Epithelial cell of prostate (primary cell): ENCODE measurements at regions not wholly inside any gene's neighbourhood (a gene's known extent, or its start where the extent isn't known, plus 50 kb on each side); places are given as distances from the start of the nearest gene placed in this dataset.
"Not testable (repeated sequence)": the region's sequence is repeated elsewhere in the genome, so short reads cannot be mapped to it uniquely, and the experiment has no call there.

Experiments
- DNase-seq: peaks from one replicate; pipeline ENCODE4 v3.0.0-alpha.2; 2011; ENCODE audit warnings: low read depth, low spot score
- H3K27ac ChIP-seq: fragments of 450-650 bp; 2 replicates; pipeline ENCODE4 v1.5.1; 2017; ENCODE audit warnings: mild to moderate bottlenecking

DNA sequence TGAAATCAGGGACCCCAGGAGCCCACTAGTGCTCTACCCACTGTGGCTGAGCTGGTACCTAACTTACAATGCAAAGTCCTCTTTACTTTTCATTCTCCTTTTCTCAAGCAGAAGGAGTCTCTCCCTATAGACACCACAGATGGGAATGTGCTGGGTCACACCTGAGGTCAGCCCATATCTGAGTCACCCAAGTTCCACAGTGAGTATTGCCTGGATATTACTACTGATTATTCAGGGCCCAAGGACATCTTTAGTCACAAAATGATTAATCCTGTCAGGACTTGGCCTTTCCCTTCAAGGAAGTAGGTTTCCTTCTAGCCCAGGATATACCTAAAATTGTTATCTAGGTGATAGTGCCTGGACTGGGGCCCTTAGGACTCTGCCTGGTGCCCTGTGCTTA lies 1305.2 kb downstream of the SI start:
- no peak overlapping the region for H3K27ac ChIP-seq
- no peak for DNase-seq

DNA sequence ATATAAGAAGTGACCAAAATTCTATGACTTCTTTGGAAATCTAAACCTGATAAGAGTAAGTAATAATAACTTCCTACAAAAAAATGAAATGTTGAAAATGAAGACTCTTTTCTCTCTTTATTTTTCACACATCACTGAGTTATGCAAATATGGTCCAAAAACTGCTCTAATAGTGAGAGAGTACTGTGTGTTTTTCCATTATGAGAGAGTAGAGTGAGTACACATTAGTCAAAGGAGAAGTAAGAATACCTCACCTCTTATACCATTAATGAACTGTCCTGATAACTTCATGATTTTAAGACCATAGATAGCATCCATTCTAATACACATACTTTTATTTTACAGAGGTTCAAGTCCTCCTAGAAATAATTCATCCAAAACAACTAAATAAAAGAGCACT lies 1310.2 kb downstream of the SI start:
- no peak for DNase-seq
- H3K27ac ChIP-seq, result no peak overlapping the region

DNA sequence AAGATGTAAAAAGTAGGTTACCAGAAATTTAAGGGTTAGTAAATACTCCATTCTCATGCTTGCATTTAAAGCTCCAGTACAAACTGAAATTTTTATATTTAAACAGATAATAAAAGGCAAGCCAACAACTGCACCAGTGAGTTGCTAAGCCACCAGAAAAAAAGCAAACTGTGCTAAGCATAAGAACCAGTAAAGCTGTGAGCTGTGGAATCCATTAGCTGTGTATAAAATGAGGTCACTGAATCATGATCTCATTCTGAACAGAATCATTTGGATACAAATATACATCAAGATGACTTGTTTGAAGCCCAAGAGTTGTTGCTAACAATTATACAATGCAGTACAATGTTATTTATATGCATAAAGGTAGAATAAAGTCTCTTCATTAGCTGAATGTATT lies 1312.2 kb downstream of the SI start:
- DNase-seq, result no peak
- no peak overlapping the region for H3K27ac ChIP-seq

DNA sequence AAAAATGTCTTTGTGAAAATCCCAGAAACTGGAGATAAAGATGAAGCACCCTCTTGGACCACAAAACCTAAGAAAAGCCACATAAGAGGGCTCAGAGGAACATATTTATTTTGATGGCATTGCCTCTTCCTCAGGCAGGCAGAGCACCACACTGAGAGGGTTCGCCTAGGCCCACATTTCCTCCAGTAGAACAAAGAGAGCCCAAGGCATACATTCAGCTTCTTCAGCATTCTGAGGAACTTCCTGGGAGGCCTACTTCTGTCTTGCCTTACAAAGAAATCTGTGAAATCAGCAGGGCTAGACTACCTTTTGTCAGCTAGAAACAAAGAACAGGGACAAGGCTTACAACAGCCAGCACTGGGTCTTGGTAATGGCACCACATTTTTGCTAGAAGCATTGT lies 1325.3 kb downstream of the SI start:
- H3K27ac ChIP-seq, result no peak overlapping the region
- no peak for DNase-seq

DNA sequence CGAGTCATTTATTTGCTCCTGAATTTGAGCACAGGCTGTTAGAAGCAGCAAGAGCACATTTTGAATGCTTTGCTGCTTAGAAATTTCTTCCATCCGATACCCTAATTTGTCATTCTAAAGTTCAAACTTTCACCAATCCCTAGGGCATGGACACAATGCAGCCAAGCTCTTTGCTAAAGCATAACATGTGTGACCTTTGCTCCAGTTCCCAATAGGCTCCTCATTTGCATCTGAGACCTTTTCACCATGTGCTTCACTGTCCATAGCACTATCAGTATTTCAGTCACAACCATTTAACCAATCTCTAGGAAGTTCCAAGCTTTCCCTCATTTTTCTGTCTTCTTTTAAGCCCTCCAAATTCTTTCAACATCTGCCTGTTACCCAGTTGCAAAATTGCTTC lies 1333.1 kb downstream of the SI start:
- H3K27ac ChIP-seq, result no peak overlapping the region
- DNase-seq, result no peak

DNA sequence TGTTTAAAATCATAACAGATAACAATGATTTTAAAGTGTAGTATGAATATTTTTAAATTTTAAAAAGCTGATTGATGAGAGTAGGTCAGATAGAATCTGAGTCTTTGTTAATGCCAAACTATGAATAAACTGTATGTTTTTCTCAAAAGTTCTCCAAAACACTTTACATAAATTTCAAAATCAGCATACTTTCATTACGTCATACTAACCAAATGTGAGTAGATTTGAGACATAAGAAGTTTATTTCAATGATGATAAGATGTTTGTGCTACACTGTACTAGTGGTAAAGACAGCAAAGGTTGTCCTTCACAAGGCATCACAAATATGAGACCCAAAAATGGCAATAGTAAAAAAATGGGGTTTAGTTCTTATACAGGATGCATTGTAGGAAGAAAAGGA lies 1342.9 kb downstream of the SI start:
- no peak for DNase-seq

DNA sequence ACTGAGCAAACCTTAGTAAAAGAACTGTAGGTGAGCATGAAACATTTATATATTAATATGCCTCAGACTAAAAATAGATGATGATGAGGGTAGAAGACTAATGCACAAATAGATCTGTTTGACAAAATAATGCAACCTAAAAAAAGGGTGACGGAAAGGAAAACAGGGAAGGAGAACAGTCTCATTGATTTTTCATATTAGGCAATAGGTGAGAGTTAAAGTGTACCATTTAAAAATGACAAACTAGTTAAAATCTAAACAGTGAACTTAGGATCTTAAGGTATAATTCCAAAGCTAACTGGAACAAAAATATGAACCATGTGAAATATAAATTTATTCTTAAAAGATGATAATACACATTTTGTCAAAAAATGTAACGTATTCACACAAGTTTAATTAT lies 1347.6 kb downstream of the SI start:
- DNase-seq, result no peak
- H3K27ac ChIP-seq, result no peak overlapping the region

More for the DNA sequence above, 1342.9 kb downstream of the SI start:
- H3K27ac ChIP-seq, result no peak overlapping the region

DNA sequence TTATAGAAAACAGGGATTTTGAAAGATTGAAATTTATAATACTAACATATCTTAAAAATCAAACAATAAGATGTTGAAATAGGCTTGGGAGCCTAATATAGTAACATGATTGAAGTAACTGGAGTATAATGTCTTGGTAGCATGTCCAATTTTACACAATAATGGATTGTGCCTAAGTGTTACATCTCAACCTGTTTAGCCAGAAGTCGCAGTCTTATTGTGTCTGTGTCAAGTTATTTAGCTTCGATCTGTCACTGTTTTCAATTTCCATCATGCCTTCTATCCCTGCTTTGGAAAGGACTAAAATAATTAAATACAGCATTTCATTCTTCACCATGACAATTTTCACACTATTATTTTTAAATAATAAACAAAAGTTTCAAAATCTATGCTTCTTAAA lies 1352.2 kb downstream of the SI start:
- no peak for DNase-seq
- H3K27ac ChIP-seq, result no peak overlapping the region

DNA sequence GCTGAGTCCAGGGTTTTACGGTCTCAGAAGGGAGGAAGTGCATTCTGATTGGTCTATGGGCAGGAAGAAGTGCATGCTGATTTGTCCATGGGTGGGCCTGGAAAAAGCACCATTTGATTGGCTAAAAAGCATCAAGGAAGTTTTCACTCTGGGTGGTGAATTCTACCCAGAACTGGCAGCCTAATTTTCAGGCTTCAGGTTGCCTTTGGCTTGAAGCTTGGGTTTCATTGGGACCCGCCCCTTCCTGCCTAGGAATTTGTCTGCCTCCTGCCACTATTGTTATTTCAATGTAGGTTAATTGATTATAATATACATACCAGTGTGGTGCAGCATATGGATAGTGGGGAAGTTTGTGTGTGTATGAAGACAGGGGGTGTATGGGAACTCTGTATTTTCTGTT lies 1355.9 kb downstream of the SI start:
- no peak overlapping the region for H3K27ac ChIP-seq
- DNase-seq, result no peak

DNA sequence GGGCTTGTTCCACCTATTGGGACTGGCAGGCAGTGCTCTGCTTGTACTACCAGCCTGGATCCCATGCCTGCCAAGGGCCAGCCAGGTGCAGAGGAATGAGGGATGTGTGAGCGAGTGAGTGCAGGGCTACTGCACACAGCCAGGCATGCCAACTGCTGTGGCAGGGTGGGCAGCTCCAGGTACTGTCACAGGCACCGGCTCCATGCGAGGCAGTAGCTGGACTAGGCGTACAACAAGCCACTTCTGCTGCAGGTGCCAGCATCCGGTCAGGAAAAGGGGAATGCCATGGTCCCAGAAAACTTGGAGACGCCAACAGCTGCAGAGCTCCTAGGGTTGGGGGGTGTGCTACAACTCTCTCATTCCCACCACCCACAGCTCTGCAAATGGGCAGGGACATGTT lies 1356.7 kb downstream of the SI start:
- H3K27ac ChIP-seq, result no peak overlapping the region
- no peak for DNase-seq

DNA sequence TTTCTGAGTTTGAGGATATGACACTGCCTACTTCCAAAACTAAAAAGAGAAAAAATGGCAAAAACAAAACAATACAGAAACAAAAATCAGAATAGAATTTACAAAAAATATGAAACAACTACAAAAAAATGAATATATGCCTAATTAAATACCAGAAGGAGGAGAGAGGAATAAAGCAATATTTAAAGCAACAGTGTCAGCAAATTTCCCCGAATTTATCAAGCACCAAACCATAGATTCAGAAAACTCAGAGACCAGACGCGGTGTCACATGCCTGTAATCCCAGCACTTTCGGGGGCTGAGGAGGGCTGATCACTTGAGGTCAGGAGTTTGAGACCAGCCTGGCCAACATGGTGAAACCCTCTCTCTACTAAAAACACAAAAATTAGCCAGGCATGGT lies 1360.9 kb downstream of the SI start:
- no peak for DNase-seq
- no peak overlapping the region for H3K27ac ChIP-seq

DNA sequence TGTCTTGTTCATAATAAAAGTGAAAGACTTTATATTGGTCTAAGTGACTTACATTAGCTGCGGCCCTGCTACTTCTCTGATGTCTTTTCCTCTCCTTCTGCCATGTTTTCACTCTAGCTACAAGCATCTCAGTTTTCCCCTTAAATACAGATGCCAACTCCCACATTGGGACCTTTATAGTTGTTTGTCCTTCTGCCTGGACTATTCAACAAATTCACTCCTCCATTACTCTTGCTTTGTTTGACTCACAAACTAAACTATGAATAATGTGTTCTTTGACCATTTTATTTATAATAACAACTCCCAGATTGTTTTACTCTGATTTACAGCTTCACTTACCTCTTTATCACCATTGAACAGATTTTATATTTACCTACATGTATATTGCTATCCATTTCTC lies 1369.9 kb downstream of the SI start:
- H3K27ac ChIP-seq, result no peak overlapping the region
- no peak for DNase-seq

DNA sequence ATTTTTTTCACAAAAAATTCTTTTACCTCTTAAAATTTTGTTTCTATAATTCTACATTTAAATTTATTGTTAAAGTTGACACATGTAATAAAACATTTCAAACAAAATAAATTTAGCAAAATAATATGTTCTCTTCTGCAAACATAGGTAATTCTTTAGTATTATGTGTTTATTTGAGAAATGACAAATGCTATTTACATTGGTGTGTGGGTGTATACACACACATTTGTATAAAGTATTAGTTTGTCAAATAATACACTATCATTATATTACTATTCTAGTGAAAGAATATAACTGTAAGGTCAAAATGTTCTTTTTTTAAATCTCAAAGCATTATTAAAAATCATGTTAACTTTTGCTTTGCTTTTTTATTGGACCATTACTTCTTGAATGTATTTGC lies 1370.6 kb downstream of the SI start:
- DNase-seq, result no peak
- no peak overlapping the region for H3K27ac ChIP-seq

DNA sequence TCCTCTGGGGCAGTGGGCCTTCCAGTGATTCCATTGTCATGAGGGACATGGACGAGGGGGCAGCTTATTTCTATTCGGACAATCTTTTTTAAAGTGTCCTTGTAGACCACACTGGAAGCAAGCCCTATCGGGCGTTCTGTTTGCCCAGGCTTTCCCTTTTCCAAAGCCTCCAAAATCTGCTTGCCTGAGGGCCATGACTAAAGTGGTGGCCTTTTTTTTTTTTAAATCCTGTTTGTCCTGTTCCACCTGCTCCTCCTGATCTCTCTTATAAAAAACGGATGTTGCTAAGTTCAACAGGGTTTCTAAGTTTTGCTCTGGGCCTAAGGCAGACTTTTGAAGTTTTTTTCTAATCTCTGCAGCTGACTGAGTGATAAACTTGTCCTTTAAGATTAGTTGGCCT lies 1380.1 kb downstream of the SI start:
- not testable (repeated sequence) for H3K27ac ChIP-seq, DNase-seq

DNA sequence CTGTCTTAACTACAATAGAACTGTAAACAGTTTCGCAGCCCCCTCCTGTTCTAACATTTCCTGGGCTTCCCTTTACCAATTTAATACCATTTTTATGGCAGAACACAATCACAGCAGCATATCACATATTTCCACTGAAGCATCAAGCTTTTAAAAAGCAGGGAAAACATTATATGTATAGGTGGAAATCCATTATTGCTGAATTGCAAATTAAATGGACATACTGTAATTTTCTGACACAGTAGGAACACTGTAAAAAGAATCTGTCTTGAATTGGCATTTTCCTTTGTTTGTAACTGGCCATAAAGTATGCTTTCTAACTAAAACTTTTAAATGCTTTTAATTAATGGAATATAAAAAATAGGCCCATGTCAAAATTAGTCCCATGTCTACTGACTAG lies 1385.8 kb downstream of the SI start:
- H3K27ac ChIP-seq, result no peak overlapping the region

DNA sequence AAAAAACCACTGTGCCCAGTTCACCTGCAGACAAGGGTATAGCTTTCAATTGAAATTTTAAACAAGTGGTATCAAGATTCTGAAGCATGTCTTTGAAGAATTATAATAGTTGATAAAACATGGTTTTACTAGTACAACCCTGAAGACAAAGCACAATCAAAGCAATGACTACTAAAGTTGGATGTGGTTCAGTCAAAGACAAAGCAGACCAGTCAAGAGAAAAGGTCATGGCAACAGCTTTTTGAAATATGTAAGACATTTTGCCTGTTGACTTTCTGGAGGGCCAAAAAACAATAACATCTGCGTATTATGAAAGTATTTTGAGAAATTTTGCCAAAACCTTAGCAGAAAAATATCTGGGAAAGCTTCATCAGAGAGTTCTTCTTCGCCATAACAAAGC lies 1393.6 kb downstream of the SI start:
- DNase-seq, result no peak

More for the DNA sequence above, 1385.8 kb downstream of the SI start:
- no peak for DNase-seq

DNA sequence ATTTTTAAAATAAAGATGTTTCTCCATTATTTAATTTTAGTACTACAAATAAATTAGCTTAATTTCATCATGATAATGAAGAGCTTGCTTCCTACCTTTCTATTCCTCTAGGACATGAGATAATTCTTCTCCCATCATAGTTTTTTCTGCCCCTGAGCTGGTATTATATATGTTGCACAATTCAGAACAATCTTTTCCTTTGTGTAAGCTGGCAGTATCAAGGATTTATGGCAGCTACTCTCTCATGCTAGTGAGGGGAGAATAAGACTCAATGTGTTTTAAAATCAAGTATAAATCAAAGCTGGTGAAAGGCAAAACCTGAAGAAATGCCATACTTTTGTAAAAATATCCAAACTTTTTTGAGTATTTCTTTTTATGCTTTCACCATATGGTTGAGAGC lies 1405.3 kb downstream of the SI start:
- no peak overlapping the region for H3K27ac ChIP-seq
- DNase-seq, result no peak

More for the DNA sequence above, 1393.6 kb downstream of the SI start:
- no peak overlapping the region for H3K27ac ChIP-seq

DNA sequence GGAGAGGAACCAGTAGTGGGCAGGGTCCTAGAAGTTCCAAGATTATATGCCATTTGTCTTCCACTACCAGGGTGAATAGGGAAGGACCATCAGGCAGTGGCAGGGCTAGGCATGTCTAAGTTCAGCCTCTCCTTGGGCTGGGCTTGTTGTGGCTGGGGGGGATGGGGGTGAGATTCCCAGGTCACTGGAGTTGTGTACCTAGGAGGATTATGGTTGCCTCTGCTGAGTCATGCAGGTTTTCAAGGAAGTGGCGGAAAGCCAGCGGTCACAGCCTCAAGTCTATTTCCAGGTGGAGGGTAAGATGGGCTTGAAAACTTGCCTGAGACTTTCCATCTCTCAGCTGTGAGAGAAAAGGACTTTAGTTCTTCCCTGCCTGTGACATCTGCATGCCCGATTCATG lies 1407.1 kb downstream of the SI start:
- no peak for DNase-seq
- no peak overlapping the region for H3K27ac ChIP-seq

DNA sequence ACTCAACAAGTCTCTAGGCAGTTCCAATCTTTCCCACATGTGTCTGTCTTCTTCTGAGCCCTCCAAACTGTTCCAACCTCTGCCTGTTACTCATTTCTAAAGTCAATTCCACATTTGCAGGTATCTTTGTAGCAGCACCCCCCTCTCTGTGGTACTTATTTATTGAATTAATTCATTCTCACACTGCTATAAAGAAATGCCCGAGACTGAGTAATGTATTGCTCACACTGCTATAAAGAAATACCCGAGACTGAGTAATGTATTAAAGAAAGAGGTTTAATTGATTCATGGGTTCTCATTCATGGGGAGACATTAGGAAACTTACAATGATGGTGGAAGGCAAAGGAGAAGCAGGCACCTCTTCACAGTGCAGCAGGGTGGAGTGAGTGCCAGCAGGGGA lies 1413.8 kb downstream of the SI start:
- H3K27ac ChIP-seq, result no peak overlapping the region
- DNase-seq, result no peak

DNA sequence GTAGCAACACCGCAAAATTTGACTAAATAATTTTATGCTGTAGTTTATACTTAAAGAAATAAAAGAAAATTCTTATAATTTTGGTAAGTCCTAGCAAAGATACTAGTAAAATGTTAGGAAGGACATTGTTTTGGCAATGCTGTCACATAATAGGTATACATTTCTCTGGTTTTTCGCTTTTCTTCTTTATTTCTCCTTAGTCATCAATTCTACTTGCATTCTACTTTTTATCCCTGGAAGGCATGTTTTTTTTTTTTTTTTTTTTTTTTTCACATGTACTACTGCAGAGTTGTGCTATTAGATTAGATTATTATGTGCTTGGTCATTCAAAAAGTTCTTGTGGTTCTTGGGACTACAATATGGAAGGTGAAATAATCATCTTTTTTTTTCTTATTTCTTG lies 1421.2 kb downstream of the SI start:
- no peak overlapping the region for H3K27ac ChIP-seq
- DNase-seq, result no peak

DNA sequence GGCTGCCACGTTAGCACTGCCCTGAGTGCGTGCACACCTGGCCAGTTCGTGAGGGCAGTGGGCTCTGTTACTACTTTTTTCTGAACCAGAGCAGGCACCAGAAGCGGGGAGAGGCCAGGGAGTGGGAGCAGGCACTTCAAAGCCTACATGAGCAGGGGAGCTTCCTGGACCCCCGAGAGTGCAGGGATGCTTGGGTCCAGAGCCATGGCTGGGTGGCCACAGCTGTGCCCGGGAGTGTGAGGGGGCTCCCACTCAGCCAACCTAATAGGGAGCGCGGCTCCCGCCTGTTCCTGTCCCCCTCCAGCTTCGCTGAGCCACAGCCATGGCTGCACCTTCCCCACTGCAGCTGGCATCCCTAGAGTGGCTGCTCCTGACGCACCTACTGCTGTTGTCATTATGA lies 1423.3 kb downstream of the SI start:
- H3K27ac ChIP-seq, result no peak overlapping the region
- no peak for DNase-seq

DNA sequence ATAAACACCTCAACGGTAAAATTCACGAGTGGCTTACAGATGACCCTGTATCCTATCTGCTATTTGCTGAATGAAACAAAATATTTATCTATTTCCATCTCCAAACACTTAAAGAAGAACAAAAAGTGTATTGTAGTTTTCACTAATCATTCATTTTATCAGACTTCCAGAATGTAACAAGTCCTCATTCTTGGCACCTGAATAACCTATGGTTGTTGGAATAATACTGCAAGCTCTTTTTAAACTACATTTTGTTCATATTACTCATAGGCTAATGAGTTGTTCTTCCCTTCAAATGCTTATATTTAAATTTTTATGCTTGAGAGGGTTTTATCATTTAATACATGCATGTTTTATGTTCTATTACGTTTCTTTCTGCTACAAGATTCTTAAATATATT lies 1434.1 kb downstream of the SI start:
- no peak overlapping the region for H3K27ac ChIP-seq
- DNase-seq, result no peak

DNA sequence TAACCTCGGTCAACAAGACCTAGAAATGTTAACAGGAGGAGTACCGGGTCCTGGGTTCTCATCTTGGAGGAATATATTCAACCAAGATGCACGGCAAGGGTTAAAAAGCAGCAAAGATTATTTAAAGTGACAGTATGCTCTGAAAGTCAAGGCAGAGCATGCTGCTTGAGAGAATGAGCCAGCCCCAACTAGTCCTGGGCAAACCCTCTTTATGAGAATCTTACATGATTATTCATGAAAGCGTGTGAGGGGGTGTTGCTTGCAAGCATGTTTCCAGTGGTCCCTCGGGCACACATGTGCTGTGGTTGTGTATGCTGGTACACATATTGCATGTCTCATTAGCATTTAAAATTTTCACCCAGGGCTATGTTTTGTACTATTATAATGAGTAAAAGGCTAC lies 1445.6 kb downstream of the SI start:
- no peak overlapping the region for H3K27ac ChIP-seq
- no peak for DNase-seq
